ENCODE measurements at regions not wholly inside any gene's neighbourhood (a gene's known extent, or its start where the extent isn't known, plus 50 kb on each side); places are given as distances from the start of the nearest gene placed in this dataset.

GRCh38 chr9:21549890-21550289, 67.8 kb upstream of the IFNE start:
- no peak for TF ChIP-seq EZH2 (optimal IDR thresholded peaks at IDR 0.05; ENCODE audit: low read depth, low read length)
- no peak for TF ChIP-seq EZH2phosphoT487 (IDR thresholded peaks at IDR 0.05; ENCODE audit: low read length)
- TF ChIP-seq, protein P1, sequence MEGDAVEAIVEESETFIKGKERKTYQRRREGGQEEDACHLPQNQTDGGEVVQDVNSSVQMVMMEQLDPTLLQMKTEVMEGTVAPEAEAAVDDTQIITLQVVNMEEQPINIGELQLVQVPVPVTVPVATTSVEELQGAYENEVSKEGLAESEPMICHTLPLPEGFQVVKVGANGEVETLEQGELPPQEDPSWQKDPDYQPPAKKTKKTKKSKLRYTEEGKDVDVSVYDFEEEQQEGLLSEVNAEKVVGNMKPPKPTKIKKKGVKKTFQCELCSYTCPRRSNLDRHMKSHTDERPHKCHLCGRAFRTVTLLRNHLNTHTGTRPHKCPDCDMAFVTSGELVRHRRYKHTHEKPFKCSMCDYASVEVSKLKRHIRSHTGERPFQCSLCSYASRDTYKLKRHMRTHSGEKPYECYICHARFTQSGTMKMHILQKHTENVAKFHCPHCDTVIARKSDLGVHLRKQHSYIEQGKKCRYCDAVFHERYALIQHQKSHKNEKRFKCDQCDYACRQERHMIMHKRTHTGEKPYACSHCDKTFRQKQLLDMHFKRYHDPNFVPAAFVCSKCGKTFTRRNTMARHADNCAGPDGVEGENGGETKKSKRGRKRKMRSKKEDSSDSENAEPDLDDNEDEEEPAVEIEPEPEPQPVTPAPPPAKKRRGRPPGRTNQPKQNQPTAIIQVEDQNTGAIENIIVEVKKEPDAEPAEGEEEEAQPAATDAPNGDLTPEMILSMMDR (IDR thresholded peaks at IDR 0.05; ENCODE audit: low read length) = no peak
- no peaks in the 10 kb centered on the region for H3K4me1 ChIP-seq (ENCODE audit: low read length)
- no peaks in the 10 kb centered on the region for H3K79me2 ChIP-seq (ENCODE audit: low read length)
- no peaks in the 10 kb centered on the region for H3F3A ChIP-seq (ENCODE audit: insufficient read depth, low read length)
- no peak overlapping the region for H3K9ac ChIP-seq (ENCODE audit: low read length)
- no peak overlapping the region for H3K4me2 ChIP-seq (ENCODE audit: low read depth, low read length)
- H2AFZ ChIP-seq (ENCODE audit: low read length) = no peak overlapping the region
- H3K36me3 ChIP-seq (replicated peaks; ENCODE audit: insufficient read depth, low read length) = no peaks in the 10 kb centered on the region
- no peaks in the 10 kb centered on the region for H3K27me3 ChIP-seq (replicated peaks; ENCODE audit: insufficient read depth, low read length)
- no peaks in the 10 kb centered on the region for H3K9me3 ChIP-seq (replicated peaks; ENCODE audit: insufficient read depth, low read length)
- no peaks in the 10 kb centered on the region for H3K9me2 ChIP-seq (replicated peaks; ENCODE audit: insufficient read depth, low read length)
- DNase-seq = no peak
- no peak overlapping the region for H3K4me3 ChIP-seq (ENCODE audit: low read length)
- no peak overlapping the region for H3K27ac ChIP-seq (ENCODE audit: low read length)
- H4K20me1 ChIP-seq (ENCODE audit: insufficient read depth, low read length) = no peaks in the 10 kb centered on the region

GRCh38 chr9:21550392-21550791, 68.3 kb upstream of the IFNE start:
- no peak for DNase-seq
- Histone ChIP-seq H3F3A (ENCODE audit: insufficient read depth, low read length) (no peaks in the 10 kb centered on the region), H3K79me2 (ENCODE audit: low read length) (no peaks in the 10 kb centered on the region), H3K4me3 (ENCODE audit: low read length) (no peak overlapping the region), H4K20me1 (ENCODE audit: insufficient read depth, low read length) (no peaks in the 10 kb centered on the region), H3K4me1 (ENCODE audit: low read length) (no peaks in the 10 kb centered on the region), H3K9ac (ENCODE audit: low read length) (no peak overlapping the region), H3K27ac (ENCODE audit: low read length) (no peak overlapping the region), H3K4me2 (ENCODE audit: low read depth, low read length) (no peak overlapping the region), H3K27me3 (replicated peaks; ENCODE audit: insufficient read depth, low read length) (no peaks in the 10 kb centered on the region), H2AFZ (ENCODE audit: low read length) (no peak overlapping the region), H3K36me3 (replicated peaks; ENCODE audit: insufficient read depth, low read length) (no peaks in the 10 kb centered on the region), H3K9me3 (replicated peaks; ENCODE audit: insufficient read depth, low read length) (no peaks in the 10 kb centered on the region), H3K9me2 (replicated peaks; ENCODE audit: insufficient read depth, low read length) (no peaks in the 10 kb centered on the region)
- TF ChIP-seq EZH2 (optimal IDR thresholded peaks at IDR 0.05; ENCODE audit: low read depth, low read length) (no peak), EZH2phosphoT487 (IDR thresholded peaks at IDR 0.05; ENCODE audit: low read length) (no peak)

- TF ChIP-seq, protein P1 (IDR thresholded peaks at IDR 0.05; ENCODE audit: low read length) = no peak
- TF ChIP-seq EZH2 (optimal IDR thresholded peaks at IDR 0.05; ENCODE audit: low read depth, low read length) (no peak), EZH2phosphoT487 (IDR thresholded peaks at IDR 0.05; ENCODE audit: low read length) (no peak)
- no peaks in the 10 kb centered on the region for H3K4me1 ChIP-seq (ENCODE audit: low read length)
- H3K4me3 ChIP-seq (ENCODE audit: low read length) = no peak overlapping the region
- DNase-seq = no peak
- H3F3A ChIP-seq (ENCODE audit: insufficient read depth, low read length) = no peaks in the 10 kb centered on the region
- H3K4me2 ChIP-seq (ENCODE audit: low read depth, low read length) = no peak overlapping the region
- no peaks in the 10 kb centered on the region for H3K9me2 ChIP-seq (replicated peaks; ENCODE audit: insufficient read depth, low read length)
- no peaks in the 10 kb centered on the region for H4K20me1 ChIP-seq (ENCODE audit: insufficient read depth, low read length)
- no peak overlapping the region for H3K9ac ChIP-seq (ENCODE audit: low read length)
- H3K27ac ChIP-seq (ENCODE audit: low read length) = no peak overlapping the region
- H3K9me3 ChIP-seq (replicated peaks; ENCODE audit: insufficient read depth, low read length) = no peaks in the 10 kb centered on the region
- no peak overlapping the region for H2AFZ ChIP-seq (ENCODE audit: low read length)
- H3K79me2 ChIP-seq (ENCODE audit: low read length) = no peaks in the 10 kb centered on the region
- no peaks in the 10 kb centered on the region for H3K27me3 ChIP-seq (replicated peaks; ENCODE audit: insufficient read depth, low read length)
- H3K36me3 ChIP-seq (replicated peaks; ENCODE audit: insufficient read depth, low read length) = no peaks in the 10 kb centered on the region
Measured at GRCh38 chr9:21551401-21551800, 69.3 kb upstream of the IFNE start.

DNA sequence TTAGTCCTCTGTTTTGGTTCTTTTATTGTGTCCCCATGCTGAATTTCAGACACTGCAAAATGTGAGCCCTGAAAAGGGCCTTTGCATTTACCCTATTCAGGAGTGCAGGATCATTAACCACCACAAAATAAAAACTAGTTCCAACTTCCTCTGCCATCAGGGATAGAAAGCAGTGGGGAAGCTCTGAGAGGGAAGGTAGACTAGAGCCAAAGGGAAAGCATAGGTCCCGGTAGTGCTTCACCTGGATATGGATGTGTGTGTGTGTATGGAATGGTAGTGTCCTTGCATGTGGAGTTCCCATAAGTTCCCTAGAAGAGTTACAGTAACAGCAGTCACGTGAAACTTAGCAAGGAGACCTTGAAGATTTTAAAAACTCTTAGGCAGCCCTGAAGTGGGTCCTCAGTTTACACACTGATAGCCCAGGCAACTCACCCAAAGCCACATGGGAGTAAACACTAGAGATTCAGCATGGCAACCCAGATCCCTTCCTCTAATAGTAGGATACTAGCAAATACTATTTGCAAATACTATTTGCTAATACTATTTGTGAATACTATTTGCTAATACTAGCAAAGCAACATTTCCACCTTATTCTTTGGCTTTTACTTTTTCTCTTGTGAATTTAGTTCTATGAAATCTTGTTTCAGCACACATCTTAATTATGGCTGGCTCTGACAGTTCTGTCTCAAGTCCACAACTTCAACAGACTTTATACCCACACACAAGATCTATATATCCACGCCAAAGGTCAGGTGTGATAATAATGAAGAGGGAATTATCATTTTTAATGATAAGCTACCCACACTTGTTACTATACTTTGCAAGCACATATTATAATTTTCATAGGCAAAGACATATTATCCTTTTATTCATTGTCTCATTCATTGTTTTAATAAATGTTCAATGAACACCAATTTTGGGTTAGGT, 70.4 kb upstream of the IFNE start:
- no peaks in the 10 kb centered on the region for H3K79me2 ChIP-seq (ENCODE audit: low read length)
- no peaks in the 10 kb centered on the region for H3K4me1 ChIP-seq (ENCODE audit: low read length)
- H3K27ac ChIP-seq (ENCODE audit: low read length) = no peak overlapping the region
- no peaks in the 10 kb centered on the region for H3K9me3 ChIP-seq (replicated peaks; ENCODE audit: insufficient read depth, low read length)
- no peak overlapping the region for H3K4me2 ChIP-seq (ENCODE audit: low read depth, low read length)
- no peak overlapping the region for H2AFZ ChIP-seq (ENCODE audit: low read length)
- no peaks in the 10 kb centered on the region for H3K9me2 ChIP-seq (replicated peaks; ENCODE audit: insufficient read depth, low read length)
- TF ChIP-seq, protein P1 (IDR thresholded peaks at IDR 0.05; ENCODE audit: low read length) = no peak
- TF ChIP-seq EZH2phosphoT487 (IDR thresholded peaks at IDR 0.05; ENCODE audit: low read length) (no peak), EZH2 (optimal IDR thresholded peaks at IDR 0.05; ENCODE audit: low read depth, low read length) (no peak)
- H4K20me1 ChIP-seq (ENCODE audit: insufficient read depth, low read length) = no peaks in the 10 kb centered on the region
- H3K4me3 ChIP-seq (ENCODE audit: low read length) = no peak overlapping the region
- no peak overlapping the region for H3K9ac ChIP-seq (ENCODE audit: low read length)
- DNase-seq = no peak
- H3K36me3 ChIP-seq (replicated peaks; ENCODE audit: insufficient read depth, low read length) = no peaks in the 10 kb centered on the region
- no peaks in the 10 kb centered on the region for H3K27me3 ChIP-seq (replicated peaks; ENCODE audit: insufficient read depth, low read length)
- no peaks in the 10 kb centered on the region for H3F3A ChIP-seq (ENCODE audit: insufficient read depth, low read length)

All from MM.1S (cell line).